NCI-H187 treated with DMSO at 0.1 percent for 48 hours (cell line): ENCODE measurements at regions not wholly inside any gene's neighbourhood (a gene's known extent, or its start where the extent isn't known, plus 50 kb on each side); places are given as distances from the start of the nearest gene placed in this dataset.

Experiments
- DNase-seq: peaks from one replicate; lab custom pipeline; 2025; lab: John Stamatoyannopoulos, UW

- no peak for DNase-seq
Measured at GRCh38 chrX:80098038-80098437, 83.5 kb downstream of the TBX22 start.

- no peak for DNase-seq
Measured at GRCh38 chrX:80120335-80120734, 105.8 kb downstream of the TBX22 start.

- no peak for DNase-seq
Measured at GRCh38 chrX:80138938-80139337, 124.4 kb downstream of the TBX22 start.

GRCh38 chrX:80139564-80139963 lies 125.0 kb downstream of the TBX22 start:
- no peak for DNase-seq

- DNase-seq = no peak
Measured at GRCh38 chrX:80170581-80170980, 156.0 kb downstream of the TBX22 start.

- no peak for DNase-seq
Measured at GRCh38 chrX:80173261-80173660, 158.7 kb downstream of the TBX22 start.

- no peak for DNase-seq
Measured at GRCh38 chrX:80174925-80175574, 160.5 kb downstream of the TBX22 start.

GRCh38 chrX:80181079-80181478 lies 166.5 kb downstream of the TBX22 start:
- no peak for DNase-seq

GRCh38 chrX:80184854-80185253 lies 170.3 kb downstream of the TBX22 start:
- no peak for DNase-seq

- no peak for DNase-seq
Measured at GRCh38 chrX:80206647-80207046, 192.1 kb downstream of the TBX22 start.

GRCh38 chrX:80207327-80207726 lies 192.8 kb downstream of the TBX22 start:
- DNase-seq = no peak

GRCh38 chrX:80216086-80216485 lies 201.5 kb downstream of the TBX22 start:
- no peak for DNase-seq

GRCh38 chrX:80223982-80224579 lies 196.2 kb upstream of the TENT5D start:
- no peak for DNase-seq

- no peak for DNase-seq
Measured at GRCh38 chrX:80229626-80230025, 190.6 kb upstream of the TENT5D start.

GRCh38 chrX:80237072-80237471 lies 183.2 kb upstream of the TENT5D start:
- DNase-seq = no peak

- no peak for DNase-seq
Measured at GRCh38 chrX:80246271-80246670, 174.0 kb upstream of the TENT5D start.

GRCh38 chrX:80266287-80266686 lies 154.0 kb upstream of the TENT5D start:
- no peak for DNase-seq

GRCh38 chrX:80266979-80267378 lies 153.3 kb upstream of the TENT5D start:
- DNase-seq = no peak

- DNase-seq = no peak
Measured at GRCh38 chrX:80267790-80268189, 152.5 kb upstream of the TENT5D start.

GRCh38 chrX:80282535-80282934 lies 137.7 kb upstream of the TENT5D start:
- DNase-seq = no peak

- DNase-seq = no peak
Measured at GRCh38 chrX:80285131-80285773, 135.0 kb upstream of the TENT5D start.

GRCh38 chrX:80290834-80291233 lies 129.4 kb upstream of the TENT5D start:
- no peak for DNase-seq

- DNase-seq = no peak
Measured at GRCh38 chrX:80293354-80293753, 126.9 kb upstream of the TENT5D start.

GRCh38 chrX:80306007-80306406 lies 114.2 kb upstream of the TENT5D start:
- no peak for DNase-seq
